ENCODE measurements at regions not wholly inside any gene's neighbourhood (a gene's known extent, or its start where the extent isn't known, plus 50 kb on each side); places are given as distances from the start of the nearest gene placed in this dataset.

- TF ChIP-seq ZNF830 (CRISPR knock-in tag; IDR thresholded peaks at IDR 0.05): no peak
- no peak for TF ChIP-seq RBM17 (IDR thresholded peaks at IDR 0.05; ENCODE audit: borderline replicate concordance, low read depth, low read length)
- TF ChIP-seq SP2 (IDR thresholded peaks at IDR 0.05; ENCODE audit: extremely low read depth, low read depth, low read length, poor library complexity, severe bottlenecking): no peak
- no peak for TF ChIP-seq RBM34 (IDR thresholded peaks at IDR 0.05; ENCODE audit: borderline replicate concordance, insufficient read depth, low read length)
- TF ChIP-seq DIDO1 (tag; IDR thresholded peaks at IDR 0.05; ENCODE audit: low read depth): no peak
- TF ChIP-seq MAFG (tag; conservative IDR thresholded peaks at IDR 0.05): no peak
These were observed 741.3 kb upstream of the RAB6C start (continued) for GRCh38 chr2:129237966-129238725.

DNA sequence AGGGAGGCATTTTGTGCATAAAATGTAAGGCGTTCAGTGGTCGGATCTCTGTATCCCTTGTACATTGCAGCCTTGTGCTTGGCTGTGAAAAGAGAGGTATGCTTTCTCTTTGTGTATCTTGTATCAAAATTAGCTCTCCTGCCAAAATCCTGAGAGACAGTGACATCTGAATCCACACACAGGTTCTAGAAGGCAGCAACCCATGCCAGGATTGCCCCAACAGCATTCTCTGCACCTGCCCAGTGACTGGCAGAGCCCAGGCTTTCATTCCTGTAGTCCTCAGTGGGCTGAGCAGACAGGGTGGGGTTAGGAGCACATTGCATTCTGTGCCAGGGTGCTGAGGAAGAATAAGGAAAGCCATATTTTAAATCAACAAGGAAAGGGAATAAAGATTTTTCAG, 740.3 kb upstream of the RAB6C start:
- in situ Hi-C loops (cut with MboI): no loop called here
- no peak overlapping the region for H3K4me2 ChIP-seq (ENCODE audit: insufficient read depth, low read length)
- FAIRE-seq: no peak
- BruUV-seq (replicated peaks): no TSS peak
- no peak for DNase-seq (ENCODE audit: extremely low read depth in 1 of 4, low spot score in 3 of 4)
- no peak overlapping the region for H3K9ac ChIP-seq (ENCODE audit: insufficient read depth in 1 of 2, low read depth in 2 of 2, low read length in 2 of 2)
- H3K27me3 ChIP-seq (ENCODE audit: control insufficient read depth in 2 of 2, insufficient read depth in 2 of 2, low read length in 2 of 2): no peaks in the 10 kb centered on the region
- intact Hi-C loops (cut with micrococcal nuclease): no loop called here
- H3K27ac ChIP-seq (ENCODE audit: extremely low read depth, low read depth, low read length): no peak overlapping the region
- no peak for ATAC-seq
- H3K4me1 ChIP-seq (replicated peaks in 1 of 2; ENCODE audit: control insufficient read depth in 2 of 2, insufficient read depth in 2 of 2, low read length in 2 of 2): no peaks in the 10 kb centered on the region
- H3K9me3 ChIP-seq (replicated peaks; ENCODE audit: control insufficient read depth, insufficient read depth, low read depth, low read length): no peaks in the 10 kb centered on the region
- H3K4me3 ChIP-seq: no peak overlapping the region
- no peaks in the 10 kb centered on the region for H3K79me2 ChIP-seq (ENCODE audit: control insufficient read depth, insufficient read depth, low read length)
- no peaks in the 10 kb centered on the region for H4K20me1 ChIP-seq (replicated peaks; ENCODE audit: control insufficient read depth, insufficient read depth, low read length)
- H2AFZ ChIP-seq (ENCODE audit: low read depth, low read length): no peak overlapping the region
- ChIA-PET POLR2A (no interaction called here), CTCF (ENCODE audit: low intra/inter-chr PET ratio) (no interaction called here)
- H3K9me1 ChIP-seq (ENCODE audit: control insufficient read depth, insufficient read depth, low read length): no peaks in the 10 kb centered on the region
- no peaks in the 10 kb centered on the region for H3K36me3 ChIP-seq (ENCODE audit: control insufficient read depth, insufficient read depth, low read length)
- WGBS (ENCODE audit: insufficient coverage, low coverage, missing lambda C conversion rate): 0% methylated on average over 2 of the region's 2 CpGs
- TF ChIP-seq ZNF699 (CRISPR knock-in tag; IDR thresholded peaks at IDR 0.05; ENCODE audit: insufficient replicate concordance): no peak
- TF ChIP-seq NFIC (IDR thresholded peaks at IDR 0.05): no peak
- no peak for TF ChIP-seq THRB (CRISPR knock-in tag; conservative IDR thresholded peaks at IDR 0.05)
- no peak for TF ChIP-seq KLF13 (tag; IDR thresholded peaks at IDR 0.05; ENCODE audit: borderline replicate concordance, low read depth)
- TF ChIP-seq MAFF (IDR thresholded peaks at IDR 0.05; ENCODE audit: low read length): no peak
- TF ChIP-seq ZKSCAN1 (IDR thresholded peaks at IDR 0.05; ENCODE audit: low read depth, low read length): no peak
- no peak for TF ChIP-seq MEIS2 (IDR thresholded peaks at IDR 0.05; ENCODE audit: partially characterized antibody)
- TF ChIP-seq FIP1L1 (IDR thresholded peaks at IDR 0.05; ENCODE audit: low read depth, low read length, poor library complexity, severe bottlenecking): no peak
- TF ChIP-seq SREBF2 (CRISPR knock-in tag; IDR thresholded peaks at IDR 0.05): no peak
- TF ChIP-seq PREB (CRISPR knock-in tag; IDR thresholded peaks at IDR 0.05): no peak
- TF ChIP-seq RBM22 (IDR thresholded peaks at IDR 0.05; ENCODE audit: low read depth, low read length, poor library complexity, severe bottlenecking): no peak
- no peak for TF ChIP-seq TGIF2 (CRISPR knock-in tag; IDR thresholded peaks at IDR 0.05)
- TF ChIP-seq PHB (CRISPR knock-in tag; IDR thresholded peaks at IDR 0.05): no peak
- TF ChIP-seq NBN (IDR thresholded peaks at IDR 0.05; ENCODE audit: low read depth): no peak
